Activated CD4-positive, alpha-beta T cell treated with anti-CD3 and anti-CD28 coated beads, Interleukin-2, amount 50 U/mL, for 1 hour (primary cell): ENCODE measurements at regions not wholly inside any gene's neighbourhood (a gene's known extent, or its start where the extent isn't known, plus 50 kb on each side); places are given as distances from the start of the nearest gene placed in this dataset.
"Not testable (repeated sequence)": the region's sequence is repeated elsewhere in the genome, so short reads cannot be mapped to it uniquely, and the experiment has no call there.

Experiments
- DNase-seq: peaks from one replicate; pipeline ENCODE4 v3.0.0-alpha.2; 2020

GRCh38 chr3:118671192-118671591 is 363.5 kb downstream of the IGSF11 start:
- no peak for DNase-seq

DNA sequence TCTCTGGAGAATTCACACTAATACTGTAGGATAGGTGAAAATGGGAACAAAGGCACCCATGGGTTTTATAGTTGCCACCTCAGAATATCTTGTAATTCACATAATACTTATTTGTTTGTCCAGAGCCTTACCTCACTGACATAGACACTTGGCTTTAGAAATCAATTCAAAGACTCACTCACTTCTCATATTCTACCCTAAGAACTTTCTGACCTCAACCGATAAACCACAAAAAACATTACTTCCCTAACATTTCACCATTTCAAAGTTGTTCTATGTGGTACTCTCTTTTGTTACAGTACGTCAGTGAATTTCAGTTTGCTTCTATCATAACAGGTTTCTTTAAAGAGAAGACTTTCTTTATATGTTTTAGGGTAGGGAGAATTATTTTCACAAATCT is 359.3 kb downstream of the IGSF11 start:
- no peak for DNase-seq

- DNase-seq: not testable (repeated sequence)
These were observed 356.0 kb downstream of the IGSF11 start for GRCh38 chr3:118678663-118679062.

DNA sequence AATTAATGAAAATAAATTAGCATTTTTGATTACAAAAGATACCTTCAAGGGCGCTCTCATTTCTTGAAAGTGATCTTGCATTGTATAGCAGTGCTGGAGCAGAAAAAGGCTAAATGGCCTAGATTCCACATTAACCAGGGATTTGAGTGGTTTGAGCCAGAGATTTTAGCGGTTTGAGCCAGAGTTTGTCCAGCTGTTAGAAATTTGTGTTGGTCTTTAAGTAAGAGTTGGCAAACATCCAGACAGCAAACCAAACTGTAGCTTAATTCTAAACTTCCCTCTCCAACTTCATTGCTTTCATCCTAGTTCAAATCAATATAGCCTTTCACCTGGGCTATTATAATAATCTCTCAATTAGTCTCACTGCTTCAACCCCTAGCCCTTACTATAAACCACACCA is 351.7 kb downstream of the IGSF11 start:
- DNase-seq: no peak

DNA sequence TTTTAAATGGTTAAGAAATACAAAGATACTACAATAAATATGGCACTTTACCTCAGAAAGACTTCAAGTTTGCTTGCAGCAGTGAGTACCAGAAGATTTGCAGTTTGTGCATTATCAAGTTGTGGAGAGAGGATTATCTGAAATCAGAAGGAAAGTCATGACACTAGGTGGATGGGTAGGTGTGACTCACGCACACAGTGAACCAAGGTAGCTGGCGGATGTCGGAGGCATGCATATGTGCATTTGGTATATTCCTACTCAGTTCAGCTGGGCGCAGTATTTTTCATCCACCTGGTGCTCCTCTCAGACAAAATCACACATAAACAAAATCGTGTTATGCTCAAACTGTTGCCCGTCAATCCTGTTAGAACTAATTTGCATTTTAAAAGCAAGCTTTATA is 351.0 kb downstream of the IGSF11 start:
- no peak for DNase-seq

- no peak for DNase-seq
These were observed 346.2 kb downstream of the IGSF11 start for GRCh38 chr3:118688396-118688884.

- no peak for DNase-seq
These were observed 342.2 kb downstream of the IGSF11 start for GRCh38 chr3:118692416-118692815.

DNA sequence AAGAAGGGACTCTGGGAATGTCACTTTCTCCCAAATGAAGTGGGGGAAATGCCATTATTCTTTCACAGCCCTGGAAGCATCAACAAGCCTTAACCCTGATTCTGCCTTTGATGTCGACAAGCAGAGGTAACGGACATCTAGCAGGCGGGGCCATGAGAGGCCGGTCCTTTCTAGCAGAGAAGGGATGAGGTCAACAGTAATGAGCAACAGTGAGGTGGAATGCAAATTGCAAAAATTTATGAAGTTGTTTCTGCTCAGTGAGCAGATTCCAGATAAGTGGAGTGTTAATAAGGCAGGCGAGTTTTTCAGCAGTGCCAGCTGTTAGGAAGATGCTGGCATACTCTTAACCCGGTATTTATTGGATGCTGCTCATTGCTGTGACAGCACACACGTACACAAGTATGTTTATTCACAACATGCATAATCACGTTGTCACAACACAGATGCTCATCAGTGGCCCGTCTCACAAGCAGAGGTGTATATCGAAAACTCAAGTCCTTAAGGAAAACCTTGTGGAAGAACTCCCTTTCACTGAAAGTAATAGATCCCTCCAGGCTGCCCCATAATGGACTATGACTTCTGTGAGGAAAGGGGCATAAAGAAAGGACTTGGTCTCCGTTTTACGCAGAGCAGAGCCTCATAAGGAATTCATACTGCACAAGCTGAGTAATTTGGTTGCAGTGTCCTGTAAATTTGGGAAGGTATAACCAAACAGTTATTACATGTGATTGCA is 329.0 kb downstream of the IGSF11 start:
- no peak for DNase-seq

GRCh38 chr3:118707991-118708390 is 326.7 kb downstream of the IGSF11 start:
- no peak for DNase-seq

DNA sequence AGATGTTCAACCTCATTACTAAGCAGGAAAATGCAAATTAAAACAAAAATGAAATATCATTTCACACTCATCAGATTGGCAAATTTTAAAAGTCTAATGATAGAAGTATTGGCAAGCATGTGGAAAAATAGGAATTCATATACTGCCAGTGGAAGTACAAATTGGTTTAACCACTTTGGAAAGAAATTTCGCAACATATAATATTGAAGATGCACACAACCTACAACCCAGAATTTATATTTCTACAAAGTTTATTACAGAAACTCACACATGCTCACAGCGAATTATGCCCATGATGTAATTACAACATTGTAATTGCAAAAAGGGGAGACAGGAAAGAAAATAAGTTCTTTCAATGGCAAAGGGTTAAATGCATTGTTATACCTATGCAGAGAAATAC is 324.1 kb downstream of the IGSF11 start:
- DNase-seq: no peak

GRCh38 chr3:118713502-118714207 is 321.0 kb downstream of the IGSF11 start:
- DNase-seq: no peak

- no peak for DNase-seq
These were observed 319.8 kb downstream of the IGSF11 start for GRCh38 chr3:118714800-118715199.

GRCh38 chr3:118729546-118729945 is 305.1 kb downstream of the IGSF11 start:
- no peak for DNase-seq

DNA sequence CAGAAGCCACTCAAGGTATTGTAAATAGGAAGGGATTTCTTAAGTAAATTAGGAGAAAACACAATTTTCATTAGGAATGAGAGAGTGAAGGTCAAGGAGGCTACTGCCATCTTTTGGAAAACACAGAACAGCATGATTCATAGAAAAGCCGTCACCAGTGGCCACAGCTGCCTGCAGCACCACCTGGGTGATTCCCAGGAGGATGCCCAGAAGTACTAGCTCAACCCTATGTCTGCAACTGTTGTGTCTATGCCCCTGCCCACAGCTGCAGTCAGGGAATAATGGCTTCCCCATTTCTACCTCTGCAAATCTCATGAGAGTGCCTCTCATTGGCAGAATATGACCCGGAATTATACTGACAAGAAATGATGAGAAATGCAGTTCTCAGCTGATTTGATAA is 300.0 kb downstream of the IGSF11 start:
- no peak for DNase-seq

DNA sequence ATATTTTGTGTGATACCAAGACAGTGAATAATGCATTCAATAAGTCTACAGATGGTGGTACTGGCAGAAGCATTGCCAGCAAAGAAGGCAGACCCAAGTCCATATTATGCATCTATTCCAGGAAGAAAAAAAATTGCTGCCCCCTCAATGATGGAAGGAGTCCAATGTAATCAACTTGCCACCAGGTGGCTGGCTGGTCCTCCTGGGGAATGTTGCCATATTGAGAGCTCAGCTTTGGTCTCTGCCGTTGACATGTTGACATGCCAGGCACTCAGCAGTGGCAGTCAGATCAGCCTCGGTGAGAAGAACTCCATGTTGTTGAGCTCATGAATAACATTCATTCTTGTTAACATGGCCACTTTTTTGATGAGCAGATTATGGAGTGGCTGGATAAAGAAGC is 298.5 kb downstream of the IGSF11 start:
- no peak for DNase-seq

DNA sequence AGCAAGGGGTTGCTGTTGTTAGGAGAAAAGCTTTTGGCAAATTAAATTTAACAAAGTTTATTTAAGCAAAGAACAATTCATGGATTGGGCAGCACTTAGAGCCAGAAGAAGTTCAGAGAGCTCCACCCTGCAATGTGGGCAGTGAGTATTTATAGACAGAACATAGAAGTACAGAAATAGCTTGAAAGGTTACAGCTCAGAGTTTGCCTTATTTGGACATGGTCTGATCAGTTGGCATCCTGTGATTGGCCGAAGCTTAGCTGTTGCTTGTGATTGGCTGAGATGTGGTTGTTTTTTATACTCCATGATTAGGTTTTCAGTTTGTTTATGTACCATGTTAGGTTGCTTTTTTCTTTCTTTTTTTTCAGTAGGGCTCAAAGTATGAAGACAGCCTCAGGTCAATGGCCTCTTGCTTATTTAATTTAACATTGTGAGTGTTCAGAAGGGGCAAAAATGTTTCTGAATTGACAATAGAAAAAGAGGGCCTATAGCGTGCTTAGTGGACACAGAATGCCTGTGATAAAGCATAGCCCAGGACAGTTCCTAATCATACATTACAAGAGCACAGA is 293.8 kb downstream of the IGSF11 start:
- no peak for DNase-seq

DNA sequence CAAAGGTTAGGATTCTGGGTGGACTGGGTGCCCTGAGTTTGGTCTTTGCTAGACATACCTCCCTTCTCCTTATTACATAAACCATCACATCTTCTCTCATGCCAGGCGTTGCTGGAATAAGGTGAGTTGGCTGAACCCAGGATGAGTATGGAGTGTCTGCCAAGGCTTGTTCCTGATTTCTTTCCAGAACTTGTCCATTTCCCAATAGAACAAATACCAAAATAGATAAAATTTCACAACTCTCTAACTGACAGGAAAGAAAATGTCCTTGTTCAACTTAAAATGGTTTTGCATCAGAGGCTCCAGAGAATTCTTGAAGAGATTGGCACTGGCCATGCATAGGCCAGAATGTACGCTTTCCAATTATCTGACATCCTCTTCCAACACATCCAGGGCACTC is 291.9 kb downstream of the IGSF11 start:
- DNase-seq: no peak

- no peak for DNase-seq
These were observed 290.5 kb downstream of the IGSF11 start for GRCh38 chr3:118744186-118744585.

GRCh38 chr3:118754406-118755252 is 280.0 kb downstream of the IGSF11 start:
- no peak for DNase-seq

GRCh38 chr3:118755253-118755801 is 279.3 kb downstream of the IGSF11 start:
- DNase-seq: no peak

DNA sequence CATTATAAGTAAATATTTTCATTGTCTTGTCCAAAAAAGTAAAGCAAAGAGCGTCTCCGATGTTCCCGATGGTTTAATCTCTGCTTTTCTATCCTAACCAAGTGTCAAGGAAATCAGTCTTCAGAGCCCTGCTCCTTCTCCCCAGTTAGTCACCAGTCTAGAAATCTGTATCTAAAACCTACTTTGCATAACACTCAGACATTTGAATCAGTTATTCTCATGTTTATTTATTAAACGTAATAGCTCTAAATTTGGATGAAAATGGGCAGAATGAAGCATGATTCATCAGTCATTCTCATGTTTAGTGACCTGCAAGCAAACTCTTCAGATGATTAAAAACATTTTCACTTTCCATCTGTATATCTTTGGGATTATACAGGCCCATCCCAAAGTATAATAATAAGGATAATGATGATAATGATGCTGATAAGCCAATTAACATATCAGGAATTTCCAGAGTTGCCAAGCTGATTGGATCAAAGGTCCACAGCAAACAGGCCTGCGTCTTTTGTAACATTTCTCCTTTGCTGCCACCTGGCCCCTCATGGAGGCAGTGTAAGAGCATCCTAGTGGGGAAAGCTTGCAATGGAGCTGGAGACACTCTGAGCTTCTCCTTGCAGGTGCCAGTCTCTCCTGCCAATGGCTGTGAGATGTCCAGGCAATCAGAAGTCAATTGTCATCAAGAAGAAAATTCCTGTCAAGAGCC is 273.9 kb downstream of the IGSF11 start:
- DNase-seq: no peak

- no peak for DNase-seq
These were observed 273.4 kb downstream of the IGSF11 start for GRCh38 chr3:118761291-118761606.
